ENCODE measurements at regions not wholly inside any gene's neighbourhood (a gene's known extent, or its start where the extent isn't known, plus 50 kb on each side); places are given as distances from the start of the nearest gene placed in this dataset.

GRCh38 chr4:185998791-185999190, 70.2 kb upstream of the TLR3 start:
- TF ChIP-seq USF2 (IDR thresholded peaks at IDR 0.05; ENCODE audit: borderline replicate concordance, low read depth, low read length): no peak
- TF ChIP-seq, protein P1, sequence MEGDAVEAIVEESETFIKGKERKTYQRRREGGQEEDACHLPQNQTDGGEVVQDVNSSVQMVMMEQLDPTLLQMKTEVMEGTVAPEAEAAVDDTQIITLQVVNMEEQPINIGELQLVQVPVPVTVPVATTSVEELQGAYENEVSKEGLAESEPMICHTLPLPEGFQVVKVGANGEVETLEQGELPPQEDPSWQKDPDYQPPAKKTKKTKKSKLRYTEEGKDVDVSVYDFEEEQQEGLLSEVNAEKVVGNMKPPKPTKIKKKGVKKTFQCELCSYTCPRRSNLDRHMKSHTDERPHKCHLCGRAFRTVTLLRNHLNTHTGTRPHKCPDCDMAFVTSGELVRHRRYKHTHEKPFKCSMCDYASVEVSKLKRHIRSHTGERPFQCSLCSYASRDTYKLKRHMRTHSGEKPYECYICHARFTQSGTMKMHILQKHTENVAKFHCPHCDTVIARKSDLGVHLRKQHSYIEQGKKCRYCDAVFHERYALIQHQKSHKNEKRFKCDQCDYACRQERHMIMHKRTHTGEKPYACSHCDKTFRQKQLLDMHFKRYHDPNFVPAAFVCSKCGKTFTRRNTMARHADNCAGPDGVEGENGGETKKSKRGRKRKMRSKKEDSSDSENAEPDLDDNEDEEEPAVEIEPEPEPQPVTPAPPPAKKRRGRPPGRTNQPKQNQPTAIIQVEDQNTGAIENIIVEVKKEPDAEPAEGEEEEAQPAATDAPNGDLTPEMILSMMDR (IDR thresholded peaks at IDR 0.05): no peak
- TF ChIP-seq JUND (IDR thresholded peaks at IDR 0.05): no peak
- TF ChIP-seq POLR2AphosphoS5 (IDR thresholded peaks at IDR 0.05; ENCODE audit: low read depth, low read length): no peak
- no peak for TF ChIP-seq SMC3 (IDR thresholded peaks at IDR 0.05; ENCODE audit: low read depth, low read length)
- TF ChIP-seq TEAD4 (IDR thresholded peaks at IDR 0.05; ENCODE audit: borderline replicate concordance, insufficient read depth): no peak
- no peak for TF ChIP-seq FOXM1 (IDR thresholded peaks at IDR 0.05; ENCODE audit: low read depth)
- TF ChIP-seq RAD21 (IDR thresholded peaks at IDR 0.05; ENCODE audit: low read length): no peak
- TF ChIP-seq RFX5 (IDR thresholded peaks at IDR 0.05; ENCODE audit: low read length): no peak
- TF ChIP-seq RCOR1 (IDR thresholded peaks at IDR 0.05; ENCODE audit: low read length): no peak
- no peak for TF ChIP-seq EZH2phosphoT487 (IDR thresholded peaks at IDR 0.05; ENCODE audit: borderline replicate concordance, low read depth)
- TF ChIP-seq, protein P2, sequence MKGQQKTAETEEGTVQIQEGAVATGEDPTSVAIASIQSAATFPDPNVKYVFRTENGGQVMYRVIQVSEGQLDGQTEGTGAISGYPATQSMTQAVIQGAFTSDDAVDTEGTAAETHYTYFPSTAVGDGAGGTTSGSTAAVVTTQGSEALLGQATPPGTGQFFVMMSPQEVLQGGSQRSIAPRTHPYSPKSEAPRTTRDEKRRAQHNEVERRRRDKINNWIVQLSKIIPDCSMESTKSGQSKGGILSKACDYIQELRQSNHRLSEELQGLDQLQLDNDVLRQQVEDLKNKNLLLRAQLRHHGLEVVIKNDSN (IDR thresholded peaks at IDR 0.05; ENCODE audit: borderline replicate concordance, low read depth): no peak
- TF ChIP-seq SIN3A (IDR thresholded peaks at IDR 0.05; ENCODE audit: borderline replicate concordance, low read depth, low read length): no peak
